ENCODE measurements at regions not wholly inside any gene's neighbourhood (a gene's known extent, or its start where the extent isn't known, plus 50 kb on each side); places are given as distances from the start of the nearest gene placed in this dataset.
"Not testable (repeated sequence)": the region's sequence is repeated elsewhere in the genome, so short reads cannot be mapped to it uniquely, and the experiment has no call there.

GRCh38 chr2:166700079-166700478 lies 188.2 kb upstream of the XIRP2 start:
- TF ChIP-seq CTCF (IDR thresholded peaks at IDR 0.05): peak; percentile 40
- Mint-ChIP-seq H3K27me3 (ENCODE audit: unreplicated experiment) (peaks cover 9% of the 10 kb centered on the region), H3K27ac (ENCODE audit: unreplicated experiment) (no peak overlapping the region), H3K36me3 (ENCODE audit: unreplicated experiment) (no peaks in the 10 kb centered on the region), H3K9me3 (ENCODE audit: unreplicated experiment) (no peaks in the 10 kb centered on the region), H3K4me3 (ENCODE audit: unreplicated experiment) (no peak overlapping the region), H3K4me1 (ENCODE audit: unreplicated experiment) (no peaks in the 10 kb centered on the region)
- no peak for DNase-seq (ENCODE audit: extremely low spot score, unreplicated experiment)

GRCh38 chr2:166695154-166695553 lies 193.1 kb upstream of the XIRP2 start:
- Mint-ChIP-seq H3K27me3 (ENCODE audit: unreplicated experiment) (peaks cover 6% of the 10 kb centered on the region), H3K4me3 (ENCODE audit: unreplicated experiment) (no peak overlapping the region), H3K4me1 (ENCODE audit: unreplicated experiment) (no peaks in the 10 kb centered on the region), H3K9me3 (ENCODE audit: unreplicated experiment) (peaks cover 5% of the 10 kb centered on the region), H3K27ac (ENCODE audit: unreplicated experiment) (no peak overlapping the region), H3K36me3 (ENCODE audit: unreplicated experiment) (no peaks in the 10 kb centered on the region)
- no peak for DNase-seq (ENCODE audit: extremely low spot score, unreplicated experiment)
- no peak for TF ChIP-seq CTCF (IDR thresholded peaks at IDR 0.05)

- not testable (repeated sequence) for H3K27ac Mint-ChIP-seq (ENCODE audit: unreplicated experiment); H3K4me3 Mint-ChIP-seq (ENCODE audit: unreplicated experiment); H3K9me3 Mint-ChIP-seq (ENCODE audit: unreplicated experiment); H3K4me1 Mint-ChIP-seq (ENCODE audit: unreplicated experiment); DNase-seq (ENCODE audit: extremely low spot score, unreplicated experiment); H3K36me3 Mint-ChIP-seq (ENCODE audit: unreplicated experiment); H3K27me3 Mint-ChIP-seq (ENCODE audit: unreplicated experiment)
These were observed 192.0 kb upstream of the SCN7A start for GRCh38 chr2:166686057-166686456.

GRCh38 chr2:166677996-166678395 lies 183.9 kb upstream of the SCN7A start:
- no peak overlapping the region for H3K4me3 Mint-ChIP-seq (ENCODE audit: unreplicated experiment)

GRCh38 chr2:166676716-166677115 lies 182.7 kb upstream of the SCN7A start:
- no peak for DNase-seq (ENCODE audit: extremely low spot score, unreplicated experiment)
- Mint-ChIP-seq H3K4me1 (ENCODE audit: unreplicated experiment) (no peaks in the 10 kb centered on the region), H3K4me3 (ENCODE audit: unreplicated experiment) (no peak overlapping the region), H3K36me3 (ENCODE audit: unreplicated experiment) (no peaks in the 10 kb centered on the region), H3K27me3 (ENCODE audit: unreplicated experiment) (peaks cover 9% of the 10 kb centered on the region), H3K9me3 (ENCODE audit: unreplicated experiment) (no peaks in the 10 kb centered on the region), H3K27ac (ENCODE audit: unreplicated experiment) (no peak overlapping the region)
- no peak for TF ChIP-seq CTCF (IDR thresholded peaks at IDR 0.05)

More at GRCh38 chr2:166677996-166678395, 183.9 kb upstream of the SCN7A start:
- Mint-ChIP-seq H3K4me1 (ENCODE audit: unreplicated experiment) (no peaks in the 10 kb centered on the region), H3K27ac (ENCODE audit: unreplicated experiment) (no peak overlapping the region), H3K27me3 (ENCODE audit: unreplicated experiment) (peaks cover 2% of the 10 kb centered on the region), H3K36me3 (ENCODE audit: unreplicated experiment) (no peaks in the 10 kb centered on the region), H3K9me3 (ENCODE audit: unreplicated experiment) (no peaks in the 10 kb centered on the region)
- DNase-seq (ENCODE audit: extremely low spot score, unreplicated experiment): no peak
- TF ChIP-seq CTCF (IDR thresholded peaks at IDR 0.05): no peak

- Mint-ChIP-seq H3K4me3 (ENCODE audit: unreplicated experiment) (no peak overlapping the region), H3K27me3 (ENCODE audit: unreplicated experiment) (peaks cover 13% of the 10 kb centered on the region), H3K27ac (ENCODE audit: unreplicated experiment) (no peak overlapping the region), H3K36me3 (ENCODE audit: unreplicated experiment) (no peaks in the 10 kb centered on the region), H3K9me3 (ENCODE audit: unreplicated experiment) (no peaks in the 10 kb centered on the region), H3K4me1 (ENCODE audit: unreplicated experiment) (no peaks in the 10 kb centered on the region)
- TF ChIP-seq CTCF (IDR thresholded peaks at IDR 0.05): no peak
- no peak for DNase-seq (ENCODE audit: extremely low spot score, unreplicated experiment)
These were observed 181.5 kb upstream of the SCN7A start for GRCh38 chr2:166675553-166675952.
